ENCODE measurements at regions not wholly inside any gene's neighbourhood (a gene's known extent, or its start where the extent isn't known, plus 50 kb on each side); places are given as distances from the start of the nearest gene placed in this dataset.

DNA sequence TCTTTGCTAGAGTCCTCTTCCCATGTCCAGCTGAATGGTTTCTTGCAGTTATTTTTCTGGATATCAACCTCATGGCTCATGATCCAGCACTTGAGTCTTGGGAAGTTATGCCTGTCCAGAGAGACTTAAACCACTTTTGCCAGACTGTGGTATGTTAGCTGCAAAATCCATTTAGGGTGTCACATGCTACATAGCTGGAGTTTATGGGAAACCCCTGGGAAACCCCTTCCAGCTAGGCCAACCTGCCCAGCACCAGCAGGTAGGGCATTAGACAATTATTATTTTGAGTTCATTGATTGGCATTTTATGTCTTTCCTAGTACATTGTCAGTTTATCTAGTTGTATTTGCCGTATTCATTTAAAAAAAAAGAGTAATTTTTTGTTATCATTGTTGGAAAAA is 797.8 kb downstream of the EFNB2 start:
- in situ Hi-C loops (cut with MboI): no loop called here

DNA sequence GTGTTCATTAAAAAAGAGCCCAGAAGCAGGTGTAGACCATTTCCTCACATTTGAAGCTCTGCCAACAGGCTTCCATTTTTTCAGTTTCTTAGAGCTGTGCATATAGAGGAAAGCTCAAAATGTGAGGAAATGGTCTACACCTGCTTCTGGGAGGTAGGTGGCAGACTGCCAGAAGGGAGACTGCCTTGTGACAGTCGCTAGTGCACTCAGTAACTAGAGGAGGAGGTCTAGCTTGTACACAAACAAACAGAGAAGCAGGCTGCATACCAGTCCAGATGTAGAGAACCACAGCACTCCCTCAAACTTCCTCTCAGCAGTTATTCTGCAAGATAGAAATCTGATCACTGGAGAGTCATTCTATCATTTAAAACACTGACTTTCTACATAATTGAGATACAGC is 800.2 kb downstream of the EFNB2 start:
- no peaks in the 10 kb centered on the region for H3K79me2 ChIP-seq (ENCODE audit: insufficient read depth)
- H3K27ac ChIP-seq: no peak overlapping the region
- no peaks in the 10 kb centered on the region for H3K9me3 ChIP-seq (ENCODE audit: low read depth)
- H2AFZ ChIP-seq: no peak overlapping the region
- no peak overlapping the region for H3K4me3 ChIP-seq
- TF ChIP-seq EZH2 (IDR thresholded peaks at IDR 0.05; ENCODE audit: insufficient read depth, poor library complexity, severe bottlenecking) (no peak), EZH2phosphoT487 (IDR thresholded peaks at IDR 0.05; ENCODE audit: insufficient read depth, low read depth) (no peak)
- no peak overlapping the region for H3K4me2 ChIP-seq (ENCODE audit: unreplicated experiment)
- 0% methylated on average over 1 of the region's 1 CpG for WGBS, 2 experiments (ENCODE audit: low coverage in 1 of 2, low lambda C conversion rate in 2 of 2, missing lambda C conversion rate in 2 of 2)
- in situ Hi-C loops (cut with MboI): no loop called here
- no peaks in the 10 kb centered on the region for H3K4me1 ChIP-seq (ENCODE audit: insufficient read depth)
- no peaks in the 10 kb centered on the region for H3K36me3 ChIP-seq (ENCODE audit: low read depth)
- H3K9ac ChIP-seq: no peak overlapping the region
- no peaks in the 10 kb centered on the region for H3K27me3 ChIP-seq (replicated peaks; ENCODE audit: insufficient read depth)
- H4K20me1 ChIP-seq (ENCODE audit: insufficient read depth): no peaks in the 10 kb centered on the region
- no peaks in the 10 kb centered on the region for H3K9me2 ChIP-seq (ENCODE audit: insufficient read depth)
- H3F3A ChIP-seq (ENCODE audit: insufficient read depth): no peaks in the 10 kb centered on the region
- no peak for DNase-seq

More for the DNA sequence above, 797.8 kb downstream of the EFNB2 start:
- Histone ChIP-seq H3K27me3 (replicated peaks; ENCODE audit: insufficient read depth) (no peaks in the 10 kb centered on the region), H3K79me2 (ENCODE audit: insufficient read depth) (no peaks in the 10 kb centered on the region), H3K4me2 (ENCODE audit: unreplicated experiment) (no peak overlapping the region), H3K36me3 (ENCODE audit: low read depth) (no peaks in the 10 kb centered on the region), H3K4me3 (no peak overlapping the region), H3K9ac (no peak overlapping the region), H3K9me2 (ENCODE audit: insufficient read depth) (no peaks in the 10 kb centered on the region), H4K20me1 (ENCODE audit: insufficient read depth) (no peaks in the 10 kb centered on the region), H3K27ac (no peak overlapping the region), H3F3A (ENCODE audit: insufficient read depth) (no peaks in the 10 kb centered on the region), H2AFZ (no peak overlapping the region), H3K4me1 (ENCODE audit: insufficient read depth) (no peaks in the 10 kb centered on the region), H3K9me3 (ENCODE audit: low read depth) (no peaks in the 10 kb centered on the region)
- DNase-seq: no peak
- 2 to 9% methylated on average over 1 of the region's 1 CpG for WGBS, 2 experiments (ENCODE audit: low coverage in 1 of 2, low lambda C conversion rate in 2 of 2, missing lambda C conversion rate in 2 of 2)
- TF ChIP-seq EZH2phosphoT487 (IDR thresholded peaks at IDR 0.05; ENCODE audit: insufficient read depth, low read depth) (no peak), EZH2 (IDR thresholded peaks at IDR 0.05; ENCODE audit: insufficient read depth, poor library complexity, severe bottlenecking) (no peak)

DNA sequence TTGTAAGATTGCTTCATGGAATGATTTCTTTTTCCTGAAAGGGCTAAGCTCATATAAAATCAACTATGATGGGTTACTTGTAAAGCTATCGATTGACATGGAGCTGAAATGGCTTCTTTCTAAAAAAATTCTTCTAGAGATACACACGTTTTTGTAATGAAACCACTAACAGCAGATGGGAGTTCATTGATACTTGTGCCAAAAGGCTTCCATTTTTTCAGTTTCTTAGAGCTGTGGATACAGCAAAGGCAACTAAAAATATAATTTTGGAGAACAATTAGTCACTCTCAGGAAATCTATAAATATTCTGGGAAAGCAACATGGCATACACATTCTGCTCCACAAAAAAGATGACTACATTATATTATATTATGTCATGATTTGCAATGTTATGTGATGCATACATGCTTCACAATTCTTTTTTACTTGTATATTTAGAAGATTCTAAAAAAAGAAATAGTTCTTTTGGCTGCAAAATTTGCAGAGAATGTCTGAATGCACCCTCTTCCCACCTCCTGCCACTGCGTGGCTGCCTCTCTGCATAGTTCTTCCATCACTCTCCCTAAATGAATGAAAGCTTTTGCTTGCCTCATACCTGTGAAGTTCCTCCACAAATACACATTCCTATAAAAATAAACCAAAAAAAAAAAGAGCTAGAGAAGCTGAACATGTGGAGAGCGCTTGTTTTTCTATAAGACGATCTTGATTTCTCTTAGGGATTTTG is 802.5 kb downstream of the EFNB2 start:
- no peaks in the 10 kb centered on the region for H3K79me2 ChIP-seq (ENCODE audit: insufficient read depth)
- H2AFZ ChIP-seq: no peak overlapping the region
- TF ChIP-seq EZH2phosphoT487 (IDR thresholded peaks at IDR 0.05; ENCODE audit: insufficient read depth, low read depth) (no peak), EZH2 (IDR thresholded peaks at IDR 0.05; ENCODE audit: insufficient read depth, poor library complexity, severe bottlenecking) (no peak)
- no peaks in the 10 kb centered on the region for H3K9me2 ChIP-seq (ENCODE audit: insufficient read depth)
- DNase-seq: no peak
- in situ Hi-C loops (cut with MboI): no loop called here
- no peaks in the 10 kb centered on the region for H3K27me3 ChIP-seq (replicated peaks; ENCODE audit: insufficient read depth)
- H3K36me3 ChIP-seq (ENCODE audit: low read depth): no peaks in the 10 kb centered on the region
- H3K4me1 ChIP-seq (ENCODE audit: insufficient read depth): no peaks in the 10 kb centered on the region
- H3K27ac ChIP-seq: no peak overlapping the region
- H3K4me3 ChIP-seq: no peak overlapping the region
- H3K9ac ChIP-seq: no peak overlapping the region
- WGBS, 2 experiments (ENCODE audit: low coverage in 1 of 2, low lambda C conversion rate in 2 of 2, missing lambda C conversion rate in 2 of 2): 29 to 33% methylated on average over 5 of the region's 5 CpGs
- no peaks in the 10 kb centered on the region for H3F3A ChIP-seq (ENCODE audit: insufficient read depth)
- H3K9me3 ChIP-seq (ENCODE audit: low read depth): no peaks in the 10 kb centered on the region
- H4K20me1 ChIP-seq (ENCODE audit: insufficient read depth): no peaks in the 10 kb centered on the region
- no peak overlapping the region for H3K4me2 ChIP-seq (ENCODE audit: unreplicated experiment)

DNA sequence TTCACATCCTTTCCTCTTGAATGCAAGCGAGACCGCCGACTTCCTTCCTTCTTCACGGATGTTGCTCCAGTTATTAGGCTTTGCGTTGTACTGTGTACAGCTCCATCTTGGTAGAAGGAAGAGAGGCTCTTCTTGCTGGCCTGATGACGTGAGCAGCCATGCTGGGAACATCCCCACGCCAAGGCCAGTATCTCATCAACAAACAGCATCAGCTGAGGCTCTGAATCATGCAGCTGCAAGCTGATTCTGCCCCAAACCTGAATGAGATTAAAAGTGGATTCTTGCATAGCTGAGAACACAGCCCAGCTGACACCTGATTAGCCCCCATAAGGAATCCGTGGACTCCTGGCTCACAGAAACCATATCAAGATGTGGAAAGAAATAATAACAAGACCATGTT is 809.6 kb downstream of the EFNB2 start:
- H3K9ac ChIP-seq: no peak overlapping the region
- TF ChIP-seq EZH2 (IDR thresholded peaks at IDR 0.05; ENCODE audit: insufficient read depth, poor library complexity, severe bottlenecking) (no peak), EZH2phosphoT487 (IDR thresholded peaks at IDR 0.05; ENCODE audit: insufficient read depth, low read depth) (no peak)
- no peak overlapping the region for H3K4me2 ChIP-seq (ENCODE audit: unreplicated experiment)
- H3K79me2 ChIP-seq (ENCODE audit: insufficient read depth): no peaks in the 10 kb centered on the region
- H3K9me3 ChIP-seq (ENCODE audit: low read depth): no peaks in the 10 kb centered on the region
- H3K4me1 ChIP-seq (ENCODE audit: insufficient read depth): no peaks in the 10 kb centered on the region
- H3K36me3 ChIP-seq (ENCODE audit: low read depth): no peaks in the 10 kb centered on the region
- H4K20me1 ChIP-seq (ENCODE audit: insufficient read depth): no peaks in the 10 kb centered on the region
- H3K27ac ChIP-seq: no peak overlapping the region
- DNase-seq: no peak
- H3K27me3 ChIP-seq (replicated peaks; ENCODE audit: insufficient read depth): no peaks in the 10 kb centered on the region
- no peaks in the 10 kb centered on the region for H3K9me2 ChIP-seq (ENCODE audit: insufficient read depth)
- no peak overlapping the region for H3K4me3 ChIP-seq
- in situ Hi-C loops (cut with MboI): no loop called here
- WGBS, 2 experiments (ENCODE audit: low coverage in 1 of 2, low lambda C conversion rate in 2 of 2, missing lambda C conversion rate in 2 of 2): 41 to 46% methylated on average over 8 of the region's 8 CpGs
- no peaks in the 10 kb centered on the region for H3F3A ChIP-seq (ENCODE audit: insufficient read depth)
- no peak overlapping the region for H2AFZ ChIP-seq
